ENCODE measurements at regions not wholly inside any gene's neighbourhood (a gene's known extent, or its start where the extent isn't known, plus 50 kb on each side); places are given as distances from the start of the nearest gene placed in this dataset.
"Not testable (repeated sequence)": the region's sequence is repeated elsewhere in the genome, so short reads cannot be mapped to it uniquely, and the experiment has no call there.

GRCh38 chrX:85808217-85808616, 239.1 kb downstream of the CHM start:
- no peak for ATAC-seq

DNA sequence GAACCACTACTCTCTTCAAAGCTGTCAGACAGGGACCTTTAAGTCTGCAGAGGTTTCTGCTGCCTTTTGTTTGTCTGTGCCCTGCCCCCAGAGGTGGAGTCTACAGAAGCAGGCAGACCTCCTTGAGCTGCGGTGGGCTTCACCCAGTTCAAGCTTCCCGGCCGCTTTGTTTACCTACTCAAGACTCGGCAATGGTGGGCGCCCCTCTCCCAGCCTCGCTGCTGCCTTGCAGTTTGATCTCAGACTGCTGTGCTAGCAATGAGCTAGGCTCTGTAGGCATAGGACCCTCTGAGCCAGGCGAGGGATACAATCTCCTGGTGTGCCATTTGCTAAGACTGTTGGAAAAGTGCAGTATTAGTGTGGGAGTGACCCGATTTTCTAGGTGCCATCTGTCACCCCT, 275.0 kb downstream of the CHM start:
- not testable (repeated sequence) for ATAC-seq

DNA sequence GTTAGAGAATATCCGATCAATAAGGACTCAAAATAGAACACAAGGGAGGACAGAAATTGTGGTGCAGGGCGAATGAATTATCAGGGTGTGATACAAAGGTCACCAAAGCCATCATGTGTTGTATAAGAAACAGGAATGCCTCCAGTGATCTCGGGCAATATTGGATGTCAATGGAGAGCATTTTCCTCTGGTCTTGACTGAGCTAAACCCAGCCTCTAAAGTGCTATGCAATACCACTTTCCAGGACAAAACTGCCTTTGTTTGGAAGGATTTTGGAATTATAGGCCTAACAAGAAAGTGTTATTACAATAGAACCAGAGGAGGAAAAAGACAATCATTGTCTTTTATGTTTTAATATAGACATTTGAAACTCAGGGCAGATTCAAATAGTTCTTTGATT, 281.7 kb downstream of the CHM start:
- no peak for ATAC-seq

GRCh38 chrX:85723025-85723424, 324.3 kb downstream of the CHM start:
- not testable (repeated sequence) for ATAC-seq

GRCh38 chrX:85703233-85703632, 323.8 kb upstream of the POF1B start:
- not testable (repeated sequence) for ATAC-seq

DNA sequence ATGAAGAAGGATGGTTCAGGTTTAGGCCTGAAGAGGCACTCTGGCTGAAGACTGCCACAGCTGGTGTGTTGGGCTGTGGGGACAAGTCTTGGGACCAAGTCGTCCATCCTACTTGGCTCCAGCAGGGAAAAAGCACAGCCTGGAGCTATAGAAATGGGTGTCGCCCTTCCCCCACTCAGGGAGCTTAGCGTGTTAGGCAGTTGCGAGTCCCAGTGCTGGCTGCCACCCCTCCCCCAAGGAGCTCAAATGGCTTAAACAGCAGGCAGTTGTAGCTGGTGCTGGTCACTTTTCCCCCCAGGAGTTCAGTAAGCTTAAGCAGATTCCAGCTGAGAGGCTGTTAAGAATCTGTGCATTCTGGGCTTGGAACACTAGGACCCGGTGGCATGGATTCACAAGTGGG, 319.5 kb upstream of the POF1B start:
- ATAC-seq = no peak

- no peak for ATAC-seq
Measured at GRCh38 chrX:85685843-85686242, 306.4 kb upstream of the POF1B start.

DNA sequence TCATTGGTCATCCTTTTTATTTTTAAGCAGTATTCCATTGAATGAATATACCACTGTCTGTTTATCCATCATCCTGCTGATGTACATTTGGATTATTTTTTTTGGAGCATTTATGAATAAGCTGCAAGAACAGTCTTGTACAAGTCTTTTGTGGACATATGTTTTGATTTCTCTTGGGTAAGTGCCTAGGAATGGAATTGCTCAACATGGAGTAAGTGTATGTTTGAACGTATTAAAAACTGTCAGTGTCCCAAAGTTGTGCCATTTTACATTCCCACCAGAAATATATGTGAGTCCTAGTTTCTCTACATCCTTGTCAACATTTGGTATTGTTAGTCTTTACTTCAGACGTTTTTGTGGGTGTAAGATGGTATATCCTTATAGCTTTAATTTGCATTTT, 287.0 kb upstream of the POF1B start:
- no peak for ATAC-seq

DNA sequence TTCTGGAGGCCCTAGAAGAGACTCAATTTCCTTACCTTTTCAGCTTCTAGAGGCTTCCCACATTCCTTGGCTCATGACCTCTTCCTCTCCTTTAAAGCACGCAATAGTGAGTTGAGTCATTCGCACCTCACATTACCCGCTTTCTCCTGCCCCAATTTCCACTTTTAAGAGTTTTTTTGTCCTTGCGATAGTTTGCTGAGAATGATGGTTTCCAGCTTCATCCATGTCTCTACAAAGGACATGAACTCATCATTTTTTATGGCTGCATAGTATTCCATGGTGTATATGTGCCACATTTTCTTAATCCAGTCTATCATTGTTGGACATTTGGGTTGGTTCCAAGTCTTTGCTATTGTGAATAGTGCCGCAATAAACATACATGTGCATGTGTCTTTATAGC, 284.5 kb upstream of the POF1B start:
- ATAC-seq = not testable (repeated sequence)

GRCh38 chrX:85630901-85631300, 251.4 kb upstream of the POF1B start:
- no peak for ATAC-seq

DNA sequence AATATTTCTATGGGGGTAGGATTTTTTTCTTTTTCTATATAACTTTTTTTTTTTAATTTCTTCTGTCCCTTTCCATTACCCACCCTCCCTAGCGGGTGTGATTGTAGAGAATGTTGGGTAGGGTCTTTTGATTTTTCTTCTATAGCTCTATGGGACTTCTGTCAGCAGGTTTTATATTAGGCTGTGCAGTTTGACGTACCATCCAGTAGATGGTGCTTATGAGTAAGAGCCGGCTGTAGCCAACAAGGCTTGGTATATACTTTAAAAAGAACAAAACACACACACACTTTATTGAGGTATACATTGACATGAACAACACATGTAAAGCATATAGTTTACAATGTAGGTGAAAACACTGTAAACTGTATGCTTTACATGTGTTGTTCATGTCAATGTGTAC, 247.9 kb upstream of the POF1B start:
- no peak for ATAC-seq

DNA sequence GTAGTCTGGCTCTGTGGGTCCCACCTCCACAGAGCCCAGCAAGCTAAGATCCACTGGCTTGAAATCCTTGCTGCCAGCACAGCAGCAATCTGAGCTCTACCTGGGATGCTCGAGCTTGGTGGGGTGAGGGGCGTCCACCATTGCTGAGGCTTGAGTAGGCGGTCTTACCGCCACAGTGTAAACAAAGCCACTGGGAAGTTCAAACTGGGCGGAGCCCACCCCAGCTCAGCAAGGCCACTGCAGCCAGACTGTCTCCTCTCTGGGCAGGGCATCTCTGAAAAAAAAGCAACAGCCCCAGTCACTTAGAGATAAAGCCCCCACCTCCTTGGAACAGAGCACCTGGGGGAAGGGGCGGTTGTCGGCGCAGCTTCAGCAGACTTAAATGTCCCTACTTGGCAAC, 243.2 kb upstream of the POF1B start:
- ATAC-seq = no peak

DNA sequence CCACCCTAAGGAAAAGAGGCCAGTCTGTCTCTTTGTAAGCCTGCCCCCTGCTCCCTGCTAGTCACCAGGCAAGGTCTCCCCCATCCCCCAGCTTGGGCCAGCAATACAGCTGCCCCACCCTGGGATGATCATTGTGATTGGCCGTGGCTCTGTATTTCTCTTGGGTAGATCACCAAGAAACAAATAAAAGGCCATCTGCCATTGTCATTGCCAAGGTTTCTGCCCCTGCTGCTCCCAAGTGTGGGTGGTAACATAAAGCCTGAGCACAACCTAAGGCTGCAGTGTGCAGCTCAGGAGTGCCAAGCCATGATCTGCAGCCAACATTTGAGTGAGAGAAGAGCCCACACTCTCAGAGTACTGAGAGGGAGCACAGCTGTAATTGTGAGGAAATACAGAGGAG, 241.0 kb upstream of the POF1B start:
- ATAC-seq = no peak

DNA sequence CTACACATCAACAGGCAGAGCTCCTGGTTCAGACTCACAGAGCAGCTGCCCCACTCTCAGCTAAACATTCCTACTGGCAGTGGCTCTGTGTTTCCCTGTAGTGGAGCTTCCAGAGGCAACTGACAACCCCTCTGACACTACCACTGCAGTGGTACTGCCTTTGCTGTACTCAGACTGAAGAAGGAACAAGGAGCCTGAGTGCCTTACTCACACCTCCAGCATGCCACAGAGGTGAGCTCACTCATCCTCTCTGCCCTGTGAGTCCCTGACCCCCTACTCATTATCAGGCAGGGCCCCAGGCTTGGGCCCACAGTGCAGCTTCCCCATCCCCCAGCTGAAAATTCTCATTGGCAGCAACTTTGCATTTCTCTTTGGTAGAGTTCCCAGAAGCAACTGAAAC, 240.5 kb upstream of the POF1B start:
- ATAC-seq = no peak

DNA sequence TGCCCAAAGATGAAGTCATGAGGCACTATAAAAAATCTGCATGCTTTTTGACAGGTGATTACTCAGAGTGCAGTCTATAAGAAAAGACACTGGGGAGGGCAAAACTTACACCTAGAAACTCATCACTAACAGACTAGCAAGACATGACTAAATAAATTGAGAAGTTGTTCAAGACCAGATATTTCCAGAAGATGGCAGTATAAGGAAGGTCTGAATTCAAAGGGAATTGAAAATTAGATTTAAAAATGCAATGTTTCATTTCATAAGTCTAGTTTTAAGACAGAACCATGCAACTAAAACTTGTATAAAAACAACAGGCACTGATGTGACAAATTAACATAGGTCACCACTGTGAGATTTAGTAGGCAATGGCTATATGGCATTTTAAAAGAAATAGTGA, 232.5 kb upstream of the POF1B start:
- no peak for ATAC-seq

GRCh38 chrX:85592980-85593379, 213.5 kb upstream of the POF1B start:
- no peak for ATAC-seq

- no peak for ATAC-seq
Measured at GRCh38 chrX:85591536-85591935, 212.1 kb upstream of the POF1B start.

- ATAC-seq = no peak
Measured at GRCh38 chrX:85590638-85591037, 211.2 kb upstream of the POF1B start.

DNA sequence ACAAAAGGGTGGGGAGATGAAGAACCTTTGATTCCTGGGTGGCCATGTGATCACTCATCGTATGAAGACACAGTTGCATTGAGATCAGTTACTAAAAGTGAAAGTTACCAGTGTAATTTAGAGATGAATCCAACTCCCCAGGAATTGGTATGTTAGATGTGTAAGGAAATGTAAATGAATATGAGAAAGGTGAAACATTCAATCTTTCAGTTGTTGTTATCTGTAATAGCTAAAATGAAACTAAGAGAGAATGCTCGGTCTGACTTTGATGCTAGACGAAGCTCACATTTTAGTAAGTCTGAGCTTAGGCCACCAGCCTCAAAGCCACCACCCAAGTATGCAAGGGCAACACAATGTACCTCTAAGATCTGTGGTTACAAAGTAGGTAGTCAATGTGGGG, 194.3 kb upstream of the POF1B start:
- ATAC-seq = peak in 1 of 2 donors; percentile 17

- no peak for ATAC-seq
Measured at GRCh38 chrX:85570496-85570895, 191.0 kb upstream of the POF1B start.

GRCh38 chrX:85569686-85570085, 190.2 kb upstream of the POF1B start:
- no peak for ATAC-seq

- ATAC-seq = no peak
Measured at GRCh38 chrX:85569096-85569495, 189.6 kb upstream of the POF1B start.

GRCh38 chrX:85561231-85561630, 181.8 kb upstream of the POF1B start:
- no peak for ATAC-seq

DNA sequence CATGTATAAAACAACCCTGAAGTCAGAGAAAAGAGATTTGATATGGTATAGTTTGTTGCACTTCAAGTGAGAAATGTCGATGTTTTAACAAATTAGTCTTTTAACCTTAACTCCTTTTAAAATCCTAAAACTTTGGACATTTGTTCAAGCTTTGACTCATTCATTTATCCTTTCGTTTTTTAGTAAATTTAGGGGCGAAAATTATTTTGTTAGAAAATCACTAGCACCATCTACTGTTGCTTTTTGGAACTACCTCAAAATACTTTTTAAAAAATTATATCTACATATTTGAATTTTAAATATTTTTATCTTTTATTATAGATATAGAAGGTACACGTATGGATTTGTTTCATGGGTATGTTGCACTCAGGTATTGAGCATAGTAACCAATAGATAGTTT, 165.1 kb upstream of the POF1B start:
- no peak for ATAC-seq

DNA sequence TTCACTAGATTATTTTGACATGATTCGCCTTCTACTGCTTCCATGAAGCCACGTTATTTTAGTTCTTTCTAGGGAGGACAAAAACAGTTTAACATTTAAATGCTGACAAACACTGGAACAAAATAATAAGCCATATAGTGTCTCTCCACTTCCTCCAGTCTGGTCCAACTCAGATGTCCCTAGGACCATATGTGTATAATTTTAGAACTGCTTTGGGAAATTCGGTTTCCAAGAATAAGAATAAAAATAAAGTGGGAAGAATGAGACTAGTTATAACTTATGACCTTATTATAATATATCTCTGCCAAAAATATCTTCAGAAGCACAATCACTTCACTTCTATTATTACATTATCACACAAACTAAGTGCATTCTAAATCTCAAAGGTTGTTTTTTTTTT, 164.4 kb upstream of the POF1B start:
- no peak for ATAC-seq

DNA sequence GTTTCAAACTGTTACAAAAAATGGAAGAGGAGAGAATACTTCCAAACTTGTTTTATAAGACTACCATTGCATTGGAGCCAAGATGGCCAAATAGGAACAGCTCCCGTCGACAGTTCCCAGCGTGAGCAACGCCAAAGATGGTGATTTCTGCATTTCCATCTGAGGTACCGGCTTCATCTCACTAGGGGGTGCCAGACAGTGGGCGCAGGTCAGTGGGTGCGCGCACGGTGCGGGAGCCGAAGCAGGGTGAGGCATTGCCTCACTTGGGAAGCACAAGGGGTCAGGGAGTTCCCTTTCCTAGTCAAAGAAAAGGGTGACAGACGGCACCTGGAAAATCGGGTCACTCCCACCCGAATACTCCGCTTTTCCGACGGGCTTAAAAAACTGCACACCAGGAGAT, 149.7 kb upstream of the POF1B start:
- ATAC-seq = not testable (repeated sequence)
